DND-41 (cell line): ENCODE measurements at regions not wholly inside any gene's neighbourhood (a gene's known extent, or its start where the extent isn't known, plus 50 kb on each side); places are given as distances from the start of the nearest gene placed in this dataset.

Experiments used
- EZH2 ChIP-seq: IDR thresholded peaks from 3 replicates; pipeline ENCODE4 v1.6.1; 2012; ENCODE audit warnings: borderline replicate concordance, low read depth, mild to moderate bottlenecking, moderate library complexity, low read length, inconsistent platforms; ENCODE audit not compliant: severe bottlenecking
- TF ChIP-seq, protein P1 (sequence below): IDR thresholded peaks from 2 replicates; pipeline ENCODE4 v1.5.1; 2012; ENCODE audit warnings: borderline replicate concordance, low read length, moderate library complexity, mild to moderate bottlenecking; ENCODE audit not compliant: poor library complexity, severe bottlenecking; ENCODE audit errors: extremely low read depth

DNA sequence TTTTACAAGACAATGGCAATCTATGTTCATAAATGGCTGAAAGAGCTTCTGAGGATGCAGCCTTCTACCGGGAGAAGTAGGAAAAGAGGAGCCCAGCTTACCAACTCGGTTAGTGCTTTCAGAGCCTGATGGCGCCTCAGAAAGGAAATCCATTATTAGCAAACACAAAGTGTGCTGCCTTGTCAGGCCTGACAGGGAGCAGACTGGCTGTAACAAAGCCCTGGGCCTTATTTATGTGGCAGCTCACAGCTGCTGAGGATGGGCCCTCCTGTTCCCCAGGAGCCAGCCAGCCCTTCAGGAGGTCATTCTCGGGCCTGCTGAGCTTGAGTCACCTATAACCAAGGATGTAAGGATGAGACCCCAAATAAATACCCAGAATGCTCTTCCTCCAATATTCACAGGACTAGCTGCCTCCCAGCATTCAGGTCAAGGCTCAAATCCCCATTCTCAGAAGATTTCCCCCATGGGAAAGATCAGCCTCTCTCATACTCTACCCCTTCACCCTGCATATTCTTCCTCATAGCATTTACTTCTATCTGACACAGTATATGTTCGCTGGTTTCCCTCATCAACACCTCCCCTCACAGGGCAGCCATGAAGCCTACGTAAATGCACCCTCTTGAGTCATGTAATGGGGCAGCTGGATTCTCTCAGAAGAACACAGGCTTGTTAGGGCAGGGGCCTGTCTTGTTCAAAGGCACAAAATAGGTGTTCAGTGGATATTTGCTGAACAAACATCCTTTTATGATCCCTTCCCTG lies 227.0 kb upstream of the RASGEF1B start:
- TF ChIP-seq, protein P1, sequence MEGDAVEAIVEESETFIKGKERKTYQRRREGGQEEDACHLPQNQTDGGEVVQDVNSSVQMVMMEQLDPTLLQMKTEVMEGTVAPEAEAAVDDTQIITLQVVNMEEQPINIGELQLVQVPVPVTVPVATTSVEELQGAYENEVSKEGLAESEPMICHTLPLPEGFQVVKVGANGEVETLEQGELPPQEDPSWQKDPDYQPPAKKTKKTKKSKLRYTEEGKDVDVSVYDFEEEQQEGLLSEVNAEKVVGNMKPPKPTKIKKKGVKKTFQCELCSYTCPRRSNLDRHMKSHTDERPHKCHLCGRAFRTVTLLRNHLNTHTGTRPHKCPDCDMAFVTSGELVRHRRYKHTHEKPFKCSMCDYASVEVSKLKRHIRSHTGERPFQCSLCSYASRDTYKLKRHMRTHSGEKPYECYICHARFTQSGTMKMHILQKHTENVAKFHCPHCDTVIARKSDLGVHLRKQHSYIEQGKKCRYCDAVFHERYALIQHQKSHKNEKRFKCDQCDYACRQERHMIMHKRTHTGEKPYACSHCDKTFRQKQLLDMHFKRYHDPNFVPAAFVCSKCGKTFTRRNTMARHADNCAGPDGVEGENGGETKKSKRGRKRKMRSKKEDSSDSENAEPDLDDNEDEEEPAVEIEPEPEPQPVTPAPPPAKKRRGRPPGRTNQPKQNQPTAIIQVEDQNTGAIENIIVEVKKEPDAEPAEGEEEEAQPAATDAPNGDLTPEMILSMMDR: no peak
- no peak for TF ChIP-seq EZH2
